RWPE1 (cell line): ENCODE measurements at regions not wholly inside any gene's neighbourhood (a gene's known extent, or its start where the extent isn't known, plus 50 kb on each side); places are given as distances from the start of the nearest gene placed in this dataset.

ENCODE experiments used
- CTCF ChIA-PET: fragments of 350-600 bp; sonication (Branson Sonifier 250); formaldehyde crosslinking; extraction: SDS; loops from one replicate; lab custom pipeline; 2021; lab: Yijun Ruan, JAX
- POLR2A ChIA-PET: fragments of 400-600 bp; formaldehyde crosslinking; extraction: SDS; loops from one replicate; lab custom pipeline; 2020; ENCODE audit warnings: antibody characterized with exemption; ENCODE audit not compliant: low non-redundant PET; lab: Yijun Ruan, JAX
- DNase-seq: peaks from one replicate; pipeline ENCODE4 v3.0.0; 2012; ENCODE audit warnings: low spot score
- H3K27ac ChIP-seq: fragments of 450-650 bp; 2 replicates; pipeline ENCODE4 v1.5.1; 2017
- TF ChIP-seq, protein P1 (sequence below): fragments of 450-650 bp; conservative IDR thresholded peaks from 2 replicates; pipeline ENCODE4 v1.5.1; 2017; ENCODE audit warnings: low read depth, mild to moderate bottlenecking

DNA sequence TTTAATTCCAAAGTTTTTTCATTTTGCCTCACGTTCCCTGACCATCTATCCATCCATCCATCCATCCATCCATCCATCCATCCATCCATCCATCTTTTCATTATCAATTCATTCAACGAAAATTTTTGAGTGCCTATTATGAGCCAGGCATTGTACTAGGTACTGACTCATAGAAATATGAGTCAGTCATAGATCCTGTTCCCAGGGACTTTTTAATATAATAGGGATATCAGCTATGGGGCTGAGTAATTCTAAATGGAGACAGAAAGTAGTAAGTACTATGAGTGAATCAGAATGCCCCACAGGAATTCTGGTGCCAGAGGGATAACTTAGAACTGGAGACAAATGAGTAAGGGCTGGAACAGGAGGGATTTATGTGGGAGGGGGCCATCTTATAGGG lies 49.8 kb upstream of the GNG12 start:
- no peak overlapping the region for H3K27ac ChIP-seq
- ChIA-PET POLR2A (no interaction called here), CTCF (interaction anchor here (0.6 kb wide), 1 partner anchor 45 kb away, joined by 3 read pairs; no protein-coding TSS in a partner anchor)
- TF ChIP-seq, protein P1, sequence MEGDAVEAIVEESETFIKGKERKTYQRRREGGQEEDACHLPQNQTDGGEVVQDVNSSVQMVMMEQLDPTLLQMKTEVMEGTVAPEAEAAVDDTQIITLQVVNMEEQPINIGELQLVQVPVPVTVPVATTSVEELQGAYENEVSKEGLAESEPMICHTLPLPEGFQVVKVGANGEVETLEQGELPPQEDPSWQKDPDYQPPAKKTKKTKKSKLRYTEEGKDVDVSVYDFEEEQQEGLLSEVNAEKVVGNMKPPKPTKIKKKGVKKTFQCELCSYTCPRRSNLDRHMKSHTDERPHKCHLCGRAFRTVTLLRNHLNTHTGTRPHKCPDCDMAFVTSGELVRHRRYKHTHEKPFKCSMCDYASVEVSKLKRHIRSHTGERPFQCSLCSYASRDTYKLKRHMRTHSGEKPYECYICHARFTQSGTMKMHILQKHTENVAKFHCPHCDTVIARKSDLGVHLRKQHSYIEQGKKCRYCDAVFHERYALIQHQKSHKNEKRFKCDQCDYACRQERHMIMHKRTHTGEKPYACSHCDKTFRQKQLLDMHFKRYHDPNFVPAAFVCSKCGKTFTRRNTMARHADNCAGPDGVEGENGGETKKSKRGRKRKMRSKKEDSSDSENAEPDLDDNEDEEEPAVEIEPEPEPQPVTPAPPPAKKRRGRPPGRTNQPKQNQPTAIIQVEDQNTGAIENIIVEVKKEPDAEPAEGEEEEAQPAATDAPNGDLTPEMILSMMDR, result no peak
- peak; percentile 86 for DNase-seq
